Vagina (tissue), 2 donors: ENCODE measurements at regions not wholly inside any gene's neighbourhood (a gene's known extent, or its start where the extent isn't known, plus 50 kb on each side); places are given as distances from the start of the nearest gene placed in this dataset.

Experiments used
- POLR2A ChIP-seq, 2 donors: fragments of 450-650 bp; IDR thresholded peaks; one replicate each; pipeline ENCODE4 v1.6.1; 2017; ENCODE audit warnings: antibody characterized with exemption in 2 of 2, mild to moderate bottlenecking in 2 of 2, moderate library complexity in 2 of 2
- POLR2AphosphoS5 ChIP-seq, 2 donors: sonication (generic); formaldehyde crosslinking; IDR thresholded peaks; one replicate each; pipeline ENCODE4 v1.9.0; 2017; ENCODE audit warnings: antibody characterized with exemption in 2 of 2, mild to moderate bottlenecking in 2 of 2, low read depth in 1 of 2; ENCODE audit not compliant: insufficient read depth in 1 of 2
- TF ChIP-seq, protein P1 (sequence below), 3 experiments: fragments of 450-650 bp in 2 of 3; fragments of 200-600 bp in 1 of 3; sonication (generic) in 1 of 3; IDR thresholded peaks; one replicate each; pipeline ENCODE4 v1.5.1; 2017 to 2019; ENCODE audit warnings: antibody characterized with exemption in 3 of 3, mild to moderate bottlenecking in 2 of 3, moderate library complexity in 2 of 3

DNA sequence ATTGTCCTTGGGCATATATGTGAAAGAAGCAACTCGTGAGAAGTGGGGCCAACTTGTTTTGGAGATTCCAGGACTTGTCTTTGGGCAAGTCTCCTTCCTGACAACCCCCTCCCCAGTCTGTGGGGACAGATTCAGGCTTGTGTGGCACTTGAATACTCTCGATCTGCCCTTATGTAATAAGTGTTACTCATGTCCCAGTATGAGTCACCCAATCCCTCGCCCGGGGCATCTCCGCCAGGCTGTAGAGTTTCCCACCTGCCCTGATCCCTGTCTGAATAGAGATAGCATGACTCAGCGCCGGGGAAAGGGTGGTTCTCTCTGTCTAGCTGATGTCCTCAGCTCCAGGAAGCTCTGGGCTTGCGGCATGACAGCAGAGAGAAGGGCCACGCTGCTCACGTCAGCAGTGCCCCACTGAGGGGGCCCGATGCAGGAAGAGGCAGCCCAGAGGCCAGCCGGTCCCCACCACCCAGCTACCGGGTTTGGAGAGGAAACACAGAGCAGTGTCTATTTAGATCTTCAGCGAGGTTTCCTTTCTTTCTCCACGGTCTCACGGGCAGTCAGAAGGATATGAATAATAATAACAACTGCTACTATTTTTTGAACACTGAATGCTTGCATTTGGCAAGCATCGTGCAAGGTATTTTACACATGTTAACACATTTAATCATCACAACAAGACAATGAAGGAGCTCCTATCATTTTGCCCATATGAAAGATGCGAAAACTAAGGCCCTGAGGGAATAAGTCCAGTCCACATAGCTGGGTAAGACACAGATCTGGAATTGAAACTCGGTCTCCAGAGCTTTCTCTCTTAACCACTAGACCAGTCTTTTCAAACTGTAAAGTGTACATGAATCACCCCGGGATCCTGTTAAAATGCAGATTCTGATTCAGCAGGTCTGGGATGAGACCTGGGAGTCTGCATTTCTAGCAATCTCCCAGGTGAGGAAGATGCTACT lies 426.7 kb upstream of the MAF start:
- TF ChIP-seq POLR2A (IDR thresholded peaks at IDR 0.05) = no peak
- TF ChIP-seq, protein P1, sequence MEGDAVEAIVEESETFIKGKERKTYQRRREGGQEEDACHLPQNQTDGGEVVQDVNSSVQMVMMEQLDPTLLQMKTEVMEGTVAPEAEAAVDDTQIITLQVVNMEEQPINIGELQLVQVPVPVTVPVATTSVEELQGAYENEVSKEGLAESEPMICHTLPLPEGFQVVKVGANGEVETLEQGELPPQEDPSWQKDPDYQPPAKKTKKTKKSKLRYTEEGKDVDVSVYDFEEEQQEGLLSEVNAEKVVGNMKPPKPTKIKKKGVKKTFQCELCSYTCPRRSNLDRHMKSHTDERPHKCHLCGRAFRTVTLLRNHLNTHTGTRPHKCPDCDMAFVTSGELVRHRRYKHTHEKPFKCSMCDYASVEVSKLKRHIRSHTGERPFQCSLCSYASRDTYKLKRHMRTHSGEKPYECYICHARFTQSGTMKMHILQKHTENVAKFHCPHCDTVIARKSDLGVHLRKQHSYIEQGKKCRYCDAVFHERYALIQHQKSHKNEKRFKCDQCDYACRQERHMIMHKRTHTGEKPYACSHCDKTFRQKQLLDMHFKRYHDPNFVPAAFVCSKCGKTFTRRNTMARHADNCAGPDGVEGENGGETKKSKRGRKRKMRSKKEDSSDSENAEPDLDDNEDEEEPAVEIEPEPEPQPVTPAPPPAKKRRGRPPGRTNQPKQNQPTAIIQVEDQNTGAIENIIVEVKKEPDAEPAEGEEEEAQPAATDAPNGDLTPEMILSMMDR (IDR thresholded peaks at IDR 0.05) = peak in 1 of 3 experiments; percentile 0
- peak; percentile 44 to 68 for TF ChIP-seq POLR2AphosphoS5 (IDR thresholded peaks at IDR 0.05; ENCODE audit: insufficient read depth in 1 of 2, low read depth in 1 of 2)
